Panc1 (cell line): ENCODE measurements at regions not wholly inside any gene's neighbourhood (a gene's known extent, or its start where the extent isn't known, plus 50 kb on each side); places are given as distances from the start of the nearest gene placed in this dataset.

Source experiments
- ATAC-seq: fragments of 200-7000 bp; cut with Tn5 transposase; 2 replicates; pipeline ENCODE4 v1.9.1; 2020; ENCODE audit warnings: mild to moderate bottlenecking, moderate library complexity
- BruUV-seq: library from RNA; stranded (reverse); fragments of 400-500 nt; replicated peaks from 2 replicates; lab custom pipeline; 2021; lab: Mats Ljungman, UMichigan
- CTCF ChIA-PET: fragments of 300-600 bp; sonication (Branson Sonifier 250); formaldehyde crosslinking; loops from one replicate; lab custom pipeline; 2022; ENCODE audit warnings: antibody characterized with exemption; lab: Charles Lee
- POLR2A ChIA-PET: fragments of 300-600 bp; sonication (Branson Sonifier 250); formaldehyde crosslinking; loops from one replicate; lab custom pipeline; 2022; ENCODE audit warnings: antibody characterized with exemption; lab: Charles Lee
- DNase-seq: peaks from one replicate; pipeline ENCODE4 v3.0.0-alpha.2; 2010; ENCODE audit warnings: low read depth, low spot score
- H3K27ac ChIP-seq: 2 replicates; pipeline ENCODE4 v1.5.1; 2011; ENCODE audit warnings: mild to moderate bottlenecking, low read length, inconsistent platforms
- H3K27me3 ChIP-seq: fragments of 200-500 bp; sonication (Bioruptor generic); 2 replicates; pipeline ENCODE4 v1.6.0; 2014; ENCODE audit warnings: low read length, inconsistent platforms; ENCODE audit not compliant: control insufficient read depth, insufficient read depth
- H3K36me3 ChIP-seq: fragments of 200-500 bp; sonication (Bioruptor generic); 2 replicates; pipeline ENCODE4 v1.5.1; 2014; ENCODE audit warnings: inconsistent platforms, mild to moderate bottlenecking, low read length, moderate library complexity; ENCODE audit not compliant: control insufficient read depth, insufficient read depth
- H3K4me1 ChIP-seq: 2 replicates; pipeline ENCODE4 v1.5.1; 2011; ENCODE audit warnings: inconsistent platforms, mild to moderate bottlenecking, low read length, moderate library complexity; ENCODE audit not compliant: control insufficient read depth, insufficient read depth
- H3K4me3 ChIP-seq, 2 experiments: 2 replicates each; pipeline ENCODE4 v1.5.1; 2011 to 2012; ENCODE audit warnings: low read depth in 2 of 2, low read length in 2 of 2, mild to moderate bottlenecking in 2 of 2, inconsistent platforms in 1 of 2, moderate library complexity in 1 of 2
- H3K9me3 ChIP-seq: fragments of 200-500 bp; sonication (Bioruptor generic); 2 replicates; pipeline ENCODE4 v1.5.1; 2014; ENCODE audit warnings: low read depth, mild to moderate bottlenecking, inconsistent platforms, low read length, moderate library complexity; ENCODE audit not compliant: control insufficient read depth, insufficient read depth
- POLR2AphosphoS5 ChIP-seq: IDR thresholded peaks from 2 replicates; pipeline ENCODE4 v1.6.1; 2012; ENCODE audit warnings: mild to moderate bottlenecking, low read depth, low read length, moderate library complexity
- SIN3A ChIP-seq: IDR thresholded peaks from 2 replicates; pipeline ENCODE4 v1.6.1; 2012; ENCODE audit warnings: low read depth, mild to moderate bottlenecking, low read length, moderate library complexity, borderline replicate concordance; ENCODE audit not compliant: insufficient read depth
- TCF7L2 ChIP-seq: IDR thresholded peaks from 2 replicates; pipeline ENCODE4 v1.6.1; 2011; ENCODE audit warnings: mild to moderate bottlenecking, low read depth, low read length, inconsistent platforms
- in situ Hi-C: cut with HindIII; loops from 2 replicates; pipeline ENCODE4 v1.10.0; 2016; ENCODE audit warnings: low sequenced_read_pairs, low pct_unique_long_range_greater_than_20kb
- intact Hi-C: fragments of 100-400 bp; cut with micrococcal nuclease; formaldehyde crosslinking; loops from one replicate; pipeline ENCODE4 v1.10.0; 2022; ENCODE audit not compliant: unreplicated experiment
- TF ChIP-seq, protein P1 (sequence below): fragments of 450-650 bp; IDR thresholded peaks from 2 replicates; pipeline ENCODE4 v1.5.1; 2017; ENCODE audit warnings: mild to moderate bottlenecking
- TF ChIP-seq, protein P2 (sequence below), 2 experiments: IDR thresholded peaks; 2 replicates each; pipeline ENCODE4 v1.6.1; 2011 to 2012; ENCODE audit warnings: low read depth in 2 of 2, control low read depth in 1 of 2, low read length in 1 of 2, mild to moderate bottlenecking in 1 of 2, moderate library complexity in 1 of 2; ENCODE audit not compliant: insufficient read depth in 1 of 2

- intact Hi-C loops: no loop called here
- in situ Hi-C loops: no loop called here
- ATAC-seq: no peak
- ChIA-PET CTCF (no interaction called here), POLR2A (no interaction called here)
- BruUV-seq: no TSS peak
- DNase-seq: no peak
- Histone ChIP-seq H3K4me1 (no peaks in the 10 kb centered on the region), H3K36me3 (no peaks in the 10 kb centered on the region), H3K27me3 (no peaks in the 10 kb centered on the region), H3K9me3 (no peaks in the 10 kb centered on the region), H3K27ac (no peak overlapping the region), H3K4me3 (no peak overlapping the region)
- TF ChIP-seq, protein P1, sequence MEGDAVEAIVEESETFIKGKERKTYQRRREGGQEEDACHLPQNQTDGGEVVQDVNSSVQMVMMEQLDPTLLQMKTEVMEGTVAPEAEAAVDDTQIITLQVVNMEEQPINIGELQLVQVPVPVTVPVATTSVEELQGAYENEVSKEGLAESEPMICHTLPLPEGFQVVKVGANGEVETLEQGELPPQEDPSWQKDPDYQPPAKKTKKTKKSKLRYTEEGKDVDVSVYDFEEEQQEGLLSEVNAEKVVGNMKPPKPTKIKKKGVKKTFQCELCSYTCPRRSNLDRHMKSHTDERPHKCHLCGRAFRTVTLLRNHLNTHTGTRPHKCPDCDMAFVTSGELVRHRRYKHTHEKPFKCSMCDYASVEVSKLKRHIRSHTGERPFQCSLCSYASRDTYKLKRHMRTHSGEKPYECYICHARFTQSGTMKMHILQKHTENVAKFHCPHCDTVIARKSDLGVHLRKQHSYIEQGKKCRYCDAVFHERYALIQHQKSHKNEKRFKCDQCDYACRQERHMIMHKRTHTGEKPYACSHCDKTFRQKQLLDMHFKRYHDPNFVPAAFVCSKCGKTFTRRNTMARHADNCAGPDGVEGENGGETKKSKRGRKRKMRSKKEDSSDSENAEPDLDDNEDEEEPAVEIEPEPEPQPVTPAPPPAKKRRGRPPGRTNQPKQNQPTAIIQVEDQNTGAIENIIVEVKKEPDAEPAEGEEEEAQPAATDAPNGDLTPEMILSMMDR: no peak
- TF ChIP-seq, protein P2, sequence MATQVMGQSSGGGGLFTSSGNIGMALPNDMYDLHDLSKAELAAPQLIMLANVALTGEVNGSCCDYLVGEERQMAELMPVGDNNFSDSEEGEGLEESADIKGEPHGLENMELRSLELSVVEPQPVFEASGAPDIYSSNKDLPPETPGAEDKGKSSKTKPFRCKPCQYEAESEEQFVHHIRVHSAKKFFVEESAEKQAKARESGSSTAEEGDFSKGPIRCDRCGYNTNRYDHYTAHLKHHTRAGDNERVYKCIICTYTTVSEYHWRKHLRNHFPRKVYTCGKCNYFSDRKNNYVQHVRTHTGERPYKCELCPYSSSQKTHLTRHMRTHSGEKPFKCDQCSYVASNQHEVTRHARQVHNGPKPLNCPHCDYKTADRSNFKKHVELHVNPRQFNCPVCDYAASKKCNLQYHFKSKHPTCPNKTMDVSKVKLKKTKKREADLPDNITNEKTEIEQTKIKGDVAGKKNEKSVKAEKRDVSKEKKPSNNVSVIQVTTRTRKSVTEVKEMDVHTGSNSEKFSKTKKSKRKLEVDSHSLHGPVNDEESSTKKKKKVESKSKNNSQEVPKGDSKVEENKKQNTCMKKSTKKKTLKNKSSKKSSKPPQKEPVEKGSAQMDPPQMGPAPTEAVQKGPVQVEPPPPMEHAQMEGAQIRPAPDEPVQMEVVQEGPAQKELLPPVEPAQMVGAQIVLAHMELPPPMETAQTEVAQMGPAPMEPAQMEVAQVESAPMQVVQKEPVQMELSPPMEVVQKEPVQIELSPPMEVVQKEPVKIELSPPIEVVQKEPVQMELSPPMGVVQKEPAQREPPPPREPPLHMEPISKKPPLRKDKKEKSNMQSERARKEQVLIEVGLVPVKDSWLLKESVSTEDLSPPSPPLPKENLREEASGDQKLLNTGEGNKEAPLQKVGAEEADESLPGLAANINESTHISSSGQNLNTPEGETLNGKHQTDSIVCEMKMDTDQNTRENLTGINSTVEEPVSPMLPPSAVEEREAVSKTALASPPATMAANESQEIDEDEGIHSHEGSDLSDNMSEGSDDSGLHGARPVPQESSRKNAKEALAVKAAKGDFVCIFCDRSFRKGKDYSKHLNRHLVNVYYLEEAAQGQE (IDR thresholded peaks at IDR 0.05; ENCODE audit: insufficient read depth in 1 of 2, low read depth in 2 of 2, low read length in 1 of 2): no peak
- TF ChIP-seq TCF7L2 (no peak), SIN3A (no peak), POLR2AphosphoS5 (no peak)
These were observed 87.2 kb upstream of the PFKP start for GRCh38 chr10:2980116-2980515.

GRCh38 chr10:2979306-2979705 lies 88.0 kb upstream of the PFKP start:
- no peak overlapping the region for H3K27ac ChIP-seq
- DNase-seq (no peak), ATAC-seq (no peak)
- TF ChIP-seq TCF7L2 (no peak), POLR2AphosphoS5 (no peak), SIN3A (no peak)
- TF ChIP-seq, protein P2 (IDR thresholded peaks at IDR 0.05; ENCODE audit: insufficient read depth in 1 of 2, low read depth in 2 of 2, low read length in 1 of 2): no peak
- TF ChIP-seq, protein P1: no peak
- H3K4me1 ChIP-seq: no peaks in the 10 kb centered on the region
- no peak overlapping the region for H3K4me3 ChIP-seq
- no peaks in the 10 kb centered on the region for H3K27me3 ChIP-seq
- H3K9me3 ChIP-seq: no peaks in the 10 kb centered on the region
- ChIA-PET CTCF (interaction anchor here (0.6 kb wide), 1 partner anchor 1115 kb away, joined by 3 read pairs; no protein-coding TSS in a partner anchor), POLR2A (no interaction called here)
- no TSS peak for BruUV-seq
- intact Hi-C loops: loop anchor here (5.0 kb wide), 1 partner anchor 42 kb away; no protein-coding TSS in a partner anchor
- no peaks in the 10 kb centered on the region for H3K36me3 ChIP-seq
- in situ Hi-C loops: no loop called here
